ENCODE measurements at regions not wholly inside any gene's neighbourhood (a gene's known extent, or its start where the extent isn't known, plus 50 kb on each side); places are given as distances from the start of the nearest gene placed in this dataset.

DNA sequence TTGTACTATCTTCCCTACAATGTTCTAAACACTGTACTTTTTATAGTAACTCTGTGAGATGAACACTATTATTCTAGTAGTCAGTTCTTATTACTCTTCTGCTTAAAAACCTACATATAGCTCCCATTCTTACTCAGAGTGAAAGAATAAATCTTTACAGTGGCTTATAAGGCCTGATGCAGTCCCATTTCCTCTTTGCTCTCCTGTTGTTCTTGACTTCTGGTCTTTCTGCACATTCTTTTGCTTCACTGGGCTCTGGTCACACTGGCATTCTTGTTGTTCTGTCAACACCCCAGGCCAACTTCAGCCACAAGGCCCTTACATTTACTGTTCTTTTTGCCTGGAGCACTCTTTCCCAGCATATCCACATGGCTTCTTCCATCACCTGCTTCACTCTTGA lies 58.2 kb upstream of the TP63 start:
- no peak for TF ChIP-seq ZFX (IDR thresholded peaks at IDR 0.05)
- TF ChIP-seq CTCF (conservative IDR thresholded peaks at IDR 0.05): no peak
- H3K27ac ChIP-seq: no peak overlapping the region

DNA sequence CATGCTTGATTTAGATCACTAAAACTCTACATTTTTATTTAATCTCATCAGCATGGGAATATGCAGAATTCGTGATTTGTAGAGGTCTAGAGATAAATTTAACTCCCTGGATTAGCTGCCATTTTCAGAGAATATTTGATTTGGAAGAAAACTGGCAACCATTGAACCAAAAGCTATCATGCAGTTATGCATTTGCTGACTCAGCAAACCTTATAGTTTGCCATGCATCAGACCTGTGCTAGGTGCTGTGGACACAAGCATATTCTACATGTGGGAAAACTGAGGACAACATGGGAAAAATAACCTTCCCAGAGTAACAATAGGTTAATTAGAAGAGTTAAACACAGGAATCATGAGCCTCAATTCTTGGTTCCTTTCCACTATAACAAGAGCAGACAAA lies 54.7 kb upstream of the TP63 start:
- H3K27ac ChIP-seq: no peak overlapping the region
- no peak for TF ChIP-seq ZFX (IDR thresholded peaks at IDR 0.05)
- no peak for TF ChIP-seq CTCF (conservative IDR thresholded peaks at IDR 0.05)

DNA sequence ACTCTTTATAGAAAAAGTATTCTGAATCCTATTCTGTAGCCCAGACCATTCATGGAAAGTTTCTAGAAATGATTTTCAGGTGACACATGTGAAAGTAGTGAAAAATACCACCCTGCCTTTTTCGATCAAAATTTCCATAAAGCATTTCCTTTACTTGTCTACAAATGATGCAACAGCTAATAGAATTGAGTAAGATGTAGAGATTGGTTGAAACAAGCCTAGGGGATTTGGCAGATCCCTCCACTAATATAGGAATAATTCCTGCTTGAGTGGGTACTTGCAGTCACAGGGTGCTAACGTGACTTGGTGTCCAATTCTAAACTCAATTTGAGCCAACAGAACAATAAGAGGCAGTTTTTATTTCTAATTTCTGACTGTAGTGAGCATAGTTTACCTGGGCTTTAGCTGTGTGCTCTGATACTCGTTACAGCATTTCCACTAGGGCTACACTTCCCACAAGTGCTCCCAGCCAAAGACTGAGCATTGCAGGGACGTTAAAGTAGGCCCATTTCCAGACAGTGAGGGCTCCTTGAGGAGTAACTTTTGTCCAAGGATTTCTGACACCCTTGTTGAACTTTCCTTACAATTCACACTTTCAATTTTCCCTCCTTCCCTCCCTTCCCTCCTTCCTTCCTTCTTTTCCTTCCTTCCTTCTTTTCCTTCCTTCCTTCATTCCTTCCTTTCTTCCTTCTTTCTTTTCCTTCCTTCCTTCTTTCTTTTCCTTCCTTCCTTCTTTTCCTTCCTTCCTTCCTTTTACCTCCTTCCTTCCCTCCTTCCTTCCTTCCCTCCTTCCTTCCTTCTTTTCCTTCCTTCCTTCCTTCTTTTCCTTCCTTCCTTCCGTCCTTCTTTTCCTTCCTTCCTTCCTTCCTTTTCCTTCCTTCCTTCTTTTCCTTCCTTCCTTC lies 53.9 kb upstream of the TP63 start:
- H3K27ac ChIP-seq: no peak overlapping the region
- TF ChIP-seq ZFX (IDR thresholded peaks at IDR 0.05) (no peak), CTCF (conservative IDR thresholded peaks at IDR 0.05) (no peak)

- no peak overlapping the region for H3K27ac ChIP-seq
- TF ChIP-seq ZFX (IDR thresholded peaks at IDR 0.05): no peak
- no peak for TF ChIP-seq CTCF (conservative IDR thresholded peaks at IDR 0.05)
Observed at GRCh38 chr3:189580190-189580589, 51.0 kb upstream of the TP63 start.

All from C4-2B (cell line).